Activated T-helper 1 cell treated with anti-CD3 and anti-CD28 coated beads, Interleukin-12 subunit alpha, Interleukin-12 subunit beta, Interleukin-2, Interleukin-4 antibody, amounts not matched to agents 30 ng/mL and 10 ng/mL and 1 ng/mL, durations not matched to agents 14 hours and 24 hours and 36 hours (primary cell): ENCODE measurements at regions not wholly inside any gene's neighbourhood (a gene's known extent, or its start where the extent isn't known, plus 50 kb on each side); places are given as distances from the start of the nearest gene placed in this dataset.

Experiments
- DNase-seq: peaks from one replicate; pipeline ENCODE4 v3.0.0; 2021; ENCODE audit warnings: low spot score
- H3K27ac Mint-ChIP-seq: one replicate; pipeline ENCODE4 v1.8.0; 2021; ENCODE audit warnings: mild to moderate bottlenecking, mixed read lengths
- H3K27me3 Mint-ChIP-seq: one replicate; pipeline ENCODE4 v1.8.0; 2022; ENCODE audit warnings: mild to moderate bottlenecking, moderate library complexity, mixed read lengths; ENCODE audit not compliant: insufficient read depth
- H3K36me3 Mint-ChIP-seq: one replicate; pipeline ENCODE4 v1.8.0; 2021; ENCODE audit warnings: low read depth, mixed read lengths
- H3K4me1 Mint-ChIP-seq: one replicate; pipeline ENCODE4 v1.8.0; 2021; ENCODE audit warnings: low read depth, mixed read lengths
- H3K4me3 Mint-ChIP-seq: one replicate; pipeline ENCODE4 v1.8.0; 2021; ENCODE audit warnings: mild to moderate bottlenecking, moderate library complexity, mixed read lengths
- H3K9me3 Mint-ChIP-seq: one replicate; pipeline ENCODE4 v1.8.0; 2021; ENCODE audit warnings: mixed read lengths
- intact Hi-C: fragments of 100-400 bp; cut with micrococcal nuclease; formaldehyde crosslinking; loops from one replicate; pipeline ENCODE4 v1.15.1; 2024

GRCh38 chr2:12050396-12050795 lies 304.0 kb downstream of the LPIN1 start:
- no peak overlapping the region for H3K4me3 Mint-ChIP-seq
- peaks cover 13% of the 10 kb centered on the region for H3K27me3 Mint-ChIP-seq
- H3K27ac Mint-ChIP-seq: no peak overlapping the region
- intact Hi-C loops: no loop called here
- peaks cover 4% of the 10 kb centered on the region for H3K9me3 Mint-ChIP-seq
- H3K4me1 Mint-ChIP-seq: no peaks in the 10 kb centered on the region
- H3K36me3 Mint-ChIP-seq: no peaks in the 10 kb centered on the region
- no peak for DNase-seq

- H3K4me3 Mint-ChIP-seq: no peak overlapping the region
- no peak for DNase-seq
- H3K9me3 Mint-ChIP-seq: peaks cover 4% of the 10 kb centered on the region
- peaks cover 16% of the 10 kb centered on the region for H3K27me3 Mint-ChIP-seq
- no peaks in the 10 kb centered on the region for H3K36me3 Mint-ChIP-seq
- H3K27ac Mint-ChIP-seq: no peak overlapping the region
- H3K4me1 Mint-ChIP-seq: no peaks in the 10 kb centered on the region
- intact Hi-C loops: no loop called here
Measured at GRCh38 chr2:12051831-12052230, 305.4 kb downstream of the LPIN1 start.

GRCh38 chr2:12052796-12053195 lies 306.4 kb downstream of the LPIN1 start:
- peaks cover 4% of the 10 kb centered on the region for H3K9me3 Mint-ChIP-seq
- H3K4me1 Mint-ChIP-seq: no peaks in the 10 kb centered on the region
- H3K27ac Mint-ChIP-seq: no peak overlapping the region
- no peak overlapping the region for H3K4me3 Mint-ChIP-seq
- H3K27me3 Mint-ChIP-seq: peaks cover 14% of the 10 kb centered on the region
- no peak for DNase-seq
- intact Hi-C loops: no loop called here
- no peaks in the 10 kb centered on the region for H3K36me3 Mint-ChIP-seq

- DNase-seq: no peak
- no peaks in the 10 kb centered on the region for H3K4me1 Mint-ChIP-seq
- intact Hi-C loops: no loop called here
- no peaks in the 10 kb centered on the region for H3K36me3 Mint-ChIP-seq
- no peak overlapping the region for H3K4me3 Mint-ChIP-seq
- H3K9me3 Mint-ChIP-seq: peaks cover 4% of the 10 kb centered on the region
- no peak overlapping the region for H3K27ac Mint-ChIP-seq
- peaks cover 15% of the 10 kb centered on the region for H3K27me3 Mint-ChIP-seq
Measured at GRCh38 chr2:12054956-12055618, 308.7 kb downstream of the LPIN1 start.

- intact Hi-C loops: no loop called here
- H3K36me3 Mint-ChIP-seq: no peaks in the 10 kb centered on the region
- H3K27me3 Mint-ChIP-seq: peaks cover 24% of the 10 kb centered on the region
- peaks cover 4% of the 10 kb centered on the region for H3K9me3 Mint-ChIP-seq
- no peak overlapping the region for H3K4me3 Mint-ChIP-seq
- no peaks in the 10 kb centered on the region for H3K4me1 Mint-ChIP-seq
- DNase-seq: no peak
- H3K27ac Mint-ChIP-seq: no peak overlapping the region
Measured at GRCh38 chr2:12057436-12058166, 311.2 kb downstream of the LPIN1 start.

- no peak overlapping the region for H3K27ac Mint-ChIP-seq
- no peaks in the 10 kb centered on the region for H3K36me3 Mint-ChIP-seq
- H3K27me3 Mint-ChIP-seq: peaks cover 22% of the 10 kb centered on the region
- peaks cover 6% of the 10 kb centered on the region for H3K9me3 Mint-ChIP-seq
- intact Hi-C loops: no loop called here
- DNase-seq: no peak
- no peaks in the 10 kb centered on the region for H3K4me1 Mint-ChIP-seq
- H3K4me3 Mint-ChIP-seq: no peak overlapping the region
Measured at GRCh38 chr2:12059616-12060441, 313.4 kb downstream of the LPIN1 start.

GRCh38 chr2:12060886-12061285 lies 314.5 kb downstream of the LPIN1 start:
- no peak for DNase-seq
- Mint-ChIP-seq H3K4me1 (no peaks in the 10 kb centered on the region), H3K27me3 (peaks cover 22% of the 10 kb centered on the region), H3K9me3 (peaks cover 6% of the 10 kb centered on the region), H3K27ac (no peak overlapping the region), H3K4me3 (no peak overlapping the region), H3K36me3 (no peaks in the 10 kb centered on the region)
- intact Hi-C loops: no loop called here

- intact Hi-C loops: no loop called here
- H3K27ac Mint-ChIP-seq: no peak overlapping the region
- no peak for DNase-seq
- H3K4me3 Mint-ChIP-seq: no peak overlapping the region
- no peaks in the 10 kb centered on the region for H3K4me1 Mint-ChIP-seq
- no peaks in the 10 kb centered on the region for H3K36me3 Mint-ChIP-seq
- H3K9me3 Mint-ChIP-seq: peaks cover 6% of the 10 kb centered on the region
- H3K27me3 Mint-ChIP-seq: peaks cover 22% of the 10 kb centered on the region
Measured at GRCh38 chr2:12061286-12062052, 315.0 kb downstream of the LPIN1 start.

- Mint-ChIP-seq H3K4me1 (no peaks in the 10 kb centered on the region), H3K27ac (no peak overlapping the region), H3K27me3 (peaks cover 19% of the 10 kb centered on the region), H3K36me3 (no peaks in the 10 kb centered on the region), H3K4me3 (no peak overlapping the region), H3K9me3 (peaks cover 6% of the 10 kb centered on the region)
- no peak for DNase-seq
- intact Hi-C loops: no loop called here
Measured at GRCh38 chr2:12062053-12062395, 315.6 kb downstream of the LPIN1 start.

GRCh38 chr2:12063210-12063609 lies 316.8 kb downstream of the LPIN1 start:
- Mint-ChIP-seq H3K27me3 (peaks cover 19% of the 10 kb centered on the region), H3K36me3 (no peaks in the 10 kb centered on the region), H3K4me1 (no peaks in the 10 kb centered on the region), H3K27ac (no peak overlapping the region), H3K9me3 (peaks cover 6% of the 10 kb centered on the region), H3K4me3 (no peak overlapping the region)
- intact Hi-C loops: no loop called here
- DNase-seq: no peak

- Mint-ChIP-seq H3K4me3 (no peak overlapping the region), H3K27ac (no peak overlapping the region), H3K36me3 (no peaks in the 10 kb centered on the region), H3K9me3 (peaks cover 6% of the 10 kb centered on the region), H3K4me1 (no peaks in the 10 kb centered on the region), H3K27me3 (peaks cover 19% of the 10 kb centered on the region)
- intact Hi-C loops: no loop called here
- DNase-seq: no peak
Measured at GRCh38 chr2:12064153-12064552, 317.7 kb downstream of the LPIN1 start.

- Mint-ChIP-seq H3K27ac (no peak overlapping the region), H3K9me3 (peaks cover 6% of the 10 kb centered on the region), H3K27me3 (peaks cover 18% of the 10 kb centered on the region), H3K4me3 (no peak overlapping the region), H3K4me1 (no peaks in the 10 kb centered on the region), H3K36me3 (no peaks in the 10 kb centered on the region)
- no peak for DNase-seq
- intact Hi-C loops: no loop called here
Measured at GRCh38 chr2:12066116-12066515, 319.7 kb downstream of the LPIN1 start.
